A549 (cell line): ENCODE measurements at regions not wholly inside any gene's neighbourhood (a gene's known extent, or its start where the extent isn't known, plus 50 kb on each side); places are given as distances from the start of the nearest gene placed in this dataset.

Source experiments
- ATAC-seq, 2 experiments: fragments of 200-7000 bp in 1 of 2; fragments of >200 bp in 1 of 2; cut with Nextera tagmentation in 1 of 2; cut with Tn5 transposase in 1 of 2; 3 replicates each; pipeline versions ENCODE4 v1.8.0 to v1.9.1; 2018 to 2020; ENCODE audit warnings: mild to moderate bottlenecking in 1 of 2, moderate library complexity in 1 of 2
- CTCF ChIA-PET: fragments of 300-600 bp; sonication (Branson Sonifier 250); formaldehyde crosslinking; extraction: SDS; loops from one replicate; lab custom pipeline; 2021; ENCODE audit warnings: antibody characterized with exemption, inconsistent platforms; lab: Yijun Ruan, JAX
- POLR2A ChIA-PET: fragments of 350-600 bp; formaldehyde crosslinking; extraction: SDS; loops from one replicate; lab custom pipeline; 2021; ENCODE audit warnings: antibody characterized with exemption, inconsistent platforms; lab: Yijun Ruan, JAX
- DNase-seq, 2 experiments: peaks; one replicate each; pipeline versions ENCODE4 v3.0.0 to v3.0.0-alpha.2; 2011 to 2016; ENCODE audit warnings: low read depth in 1 of 2, low spot score in 1 of 2
- FAIRE-seq: peaks from 2 replicates; lab custom pipeline; 2011; peaks lifted over from hg19 to GRCh38; lab: Jason Lieb, UNC
- H3K27ac ChIP-seq, 2 experiments: fragments of >200 bp; sonication (Bioruptor Twin); formaldehyde crosslinking; 3 replicates each; pipeline ENCODE4 v1.5.1; 2016 to 2017
- H3K4me1 ChIP-seq: fragments of >200 bp; sonication (Bioruptor Twin); formaldehyde crosslinking; 3 replicates; pipeline ENCODE4 v1.6.1; 2016
- H3K4me2 ChIP-seq: fragments of >200 bp; sonication (Bioruptor Twin); formaldehyde crosslinking; 3 replicates; pipeline ENCODE4 v1.6.1; 2016
- H3K4me3 ChIP-seq: fragments of >200 bp; sonication (Bioruptor Twin); formaldehyde crosslinking; 3 replicates; pipeline ENCODE4 v1.5.1; 2016
- H3K9me3 ChIP-seq: fragments of >200 bp; sonication (Bioruptor Twin); formaldehyde crosslinking; 3 replicates; pipeline ENCODE4 v1.6.1; 2016
- BCL3 ChIP-seq: fragments of >200 bp; sonication (Bioruptor Twin); formaldehyde crosslinking; IDR thresholded peaks from 3 replicates; pipeline ENCODE4 v1.6.1; 2016
- BHLHE40 ChIP-seq: IDR thresholded peaks from 2 replicates; pipeline ENCODE4 v1.6.1; 2012; ENCODE audit warnings: low read depth, low read length, inconsistent platforms
- CEBPB ChIP-seq, 2 experiments: fragments of >200 bp in 1 of 2; sonication (Bioruptor Twin) in 1 of 2; formaldehyde crosslinking in 1 of 2; IDR thresholded peaks; 2 replicates each; pipeline ENCODE4 v1.6.1; 2012 to 2016
- CHD2 ChIP-seq: fragments of 150-350 bp; IDR thresholded peaks from 2 replicates; pipeline ENCODE4 v1.6.1; 2014; ENCODE audit warnings: low read length; ENCODE audit not compliant: partially characterized antibody
- CHD4 ChIP-seq: fragments of 200-600 bp; sonication (generic); IDR thresholded peaks from 2 replicates; pipeline ENCODE4 v1.6.1; 2016; ENCODE audit warnings: antibody characterized with exemption, mild to moderate bottlenecking, borderline replicate concordance
- CTCF ChIP-seq: fragments of >200 bp; sonication (Bioruptor Twin); formaldehyde crosslinking; IDR thresholded peaks from 3 replicates; pipeline ENCODE4 v1.5.1; 2016
- ELK1 ChIP-seq: fragments of 150-350 bp; IDR thresholded peaks from 2 replicates; pipeline ENCODE4 v1.6.1; 2014; ENCODE audit warnings: low read depth, mild to moderate bottlenecking, low read length
- EP300 ChIP-seq, 2 experiments: fragments of >200 bp; sonication (Bioruptor Twin); formaldehyde crosslinking; IDR thresholded peaks; 2 replicates in 1 of 2; 3 replicates in 1 of 2; pipeline ENCODE4 v1.6.1; 2016 to 2017
- ESRRA ChIP-seq: fragments of 150-350 bp; IDR thresholded peaks from 2 replicates; pipeline ENCODE4 v1.6.1; 2014; ENCODE audit warnings: mild to moderate bottlenecking, low read length, borderline replicate concordance
- FOXS1 ChIP-seq: fragments of 250-450 bp; sonication (Bioruptor Pico); IDR thresholded peaks from 2 replicates; pipeline ENCODE4 v1.5.0; 2020; ENCODE audit warnings: mild to moderate bottlenecking, moderate library complexity
- GATA3 ChIP-seq: IDR thresholded peaks from 2 replicates; pipeline ENCODE4 v1.6.1; 2012; ENCODE audit warnings: borderline replicate concordance
- HOXB13 ChIP-seq: fragments of 250-450 bp; sonication (Bioruptor Pico); IDR thresholded peaks from 2 replicates; pipeline ENCODE4 v1.5.0; 2020; ENCODE audit warnings: low read depth, mild to moderate bottlenecking, moderate library complexity
- KDM1A ChIP-seq: fragments of 200-600 bp; sonication (generic); IDR thresholded peaks from 2 replicates; pipeline ENCODE4 v1.6.1; 2016; ENCODE audit warnings: low read depth, mild to moderate bottlenecking
- MAZ ChIP-seq: fragments of 150-350 bp; IDR thresholded peaks from 2 replicates; pipeline ENCODE4 v1.6.1; 2014; ENCODE audit warnings: antibody characterized with exemption, low read depth, low read length, borderline replicate concordance
- NFE2L2 ChIP-seq: fragments of 150-350 bp; conservative IDR thresholded peaks from 2 replicates; pipeline ENCODE4 v1.6.1; 2014; ENCODE audit warnings: low read length
- POLR2A ChIP-seq: IDR thresholded peaks from 2 replicates; pipeline ENCODE4 v1.6.1; 2012; ENCODE audit warnings: mild to moderate bottlenecking, low read length
- POLR2AphosphoS2 ChIP-seq: conservative IDR thresholded peaks from 2 replicates; pipeline ENCODE4 v1.6.1; 2012; ENCODE audit warnings: low read length, improper control_type of control experiment, inconsistent platforms
- RAD21 ChIP-seq, 2 experiments: fragments of >200 bp in 1 of 2; sonication (Bioruptor Twin) in 1 of 2; formaldehyde crosslinking in 1 of 2; IDR thresholded peaks in 1 of 2; conservative IDR thresholded peaks in 1 of 2; 2 replicates in 1 of 2; 3 replicates in 1 of 2; pipeline ENCODE4 v1.6.1; 2012 to 2018; ENCODE audit warnings: inconsistent platforms in 1 of 2
- REST ChIP-seq: fragments of 200-600 bp; sonication (generic); IDR thresholded peaks from 2 replicates; pipeline ENCODE4 v1.6.1; 2016; ENCODE audit warnings: antibody characterized with exemption, mild to moderate bottlenecking, moderate library complexity
- RNF2 ChIP-seq: fragments of 200-600 bp; sonication (generic); IDR thresholded peaks from 2 replicates; pipeline ENCODE4 v1.6.1; 2016; ENCODE audit warnings: low read depth, mild to moderate bottlenecking, antibody characterized with exemption, moderate library complexity, borderline replicate concordance
- ZFP36 ChIP-seq: fragments of 450-650 bp; IDR thresholded peaks from 2 replicates; pipeline ENCODE4 v1.6.1; 2014; ENCODE audit warnings: borderline replicate concordance; ENCODE audit not compliant: partially characterized antibody
- ZSCAN20 ChIP-seq: fragments of 250-450 bp; sonication (Bioruptor Pico); IDR thresholded peaks from 2 replicates; pipeline ENCODE4 v1.8.0; 2022; ENCODE audit warnings: mild to moderate bottlenecking, moderate library complexity
- WGBS: methylation state at CpG from one replicate; pipeline ENCODE4 v1.1.6; 2017; ENCODE audit errors: missing lambda C conversion rate; 5-methylcytosine and 5-hydroxymethylcytosine counted together
- TF ChIP-seq, protein P1 (sequence below): fragments of 250-450 bp; sonication (Bioruptor Pico); IDR thresholded peaks from 2 replicates; pipeline ENCODE4 v1.5.0; 2020; ENCODE audit warnings: low read depth, mild to moderate bottlenecking, moderate library complexity
- TF ChIP-seq, protein P2 (sequence below): IDR thresholded peaks from 2 replicates; pipeline ENCODE4 v1.6.1; 2012
- TF ChIP-seq, protein P3 (sequence below): IDR thresholded peaks from 2 replicates; pipeline ENCODE4 v1.6.1; 2012; ENCODE audit warnings: low read depth, borderline replicate concordance

GRCh38 chr9:7984203-7984602 lies 184.6 kb upstream of the DMAC1 start:
- DNase-seq (no peak), ATAC-seq (no peak), FAIRE-seq (no peak)
- no peak overlapping the region for H3K4me2 ChIP-seq
- no peaks in the 10 kb centered on the region for H3K4me1 ChIP-seq
- no peak overlapping the region for H3K27ac ChIP-seq
- 3% methylated on average over 2 of the region's 2 CpGs for WGBS
- no peak overlapping the region for H3K4me3 ChIP-seq
- POLR2A ChIA-PET: no interaction called here
- H3K9me3 ChIP-seq: no peaks in the 10 kb centered on the region
- TF ChIP-seq POLR2AphosphoS2 (no peak), BHLHE40 (no peak), NFE2L2 (no peak), ZSCAN20 (CRISPR knock-in tag) (no peak), RNF2 (no peak), CHD4 (no peak)
- TF ChIP-seq, protein P1, sequence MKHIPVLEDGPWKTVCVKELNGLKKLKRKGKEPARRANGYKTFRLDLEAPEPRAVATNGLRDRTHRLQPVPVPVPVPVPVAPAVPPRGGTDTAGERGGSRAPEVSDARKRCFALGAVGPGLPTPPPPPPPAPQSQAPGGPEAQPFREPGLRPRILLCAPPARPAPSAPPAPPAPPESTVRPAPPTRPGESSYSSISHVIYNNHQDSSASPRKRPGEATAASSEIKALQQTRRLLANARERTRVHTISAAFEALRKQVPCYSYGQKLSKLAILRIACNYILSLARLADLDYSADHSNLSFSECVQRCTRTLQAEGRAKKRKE: no peak
- CTCF ChIA-PET: no interaction called here

- H3K9me3 ChIP-seq: no peaks in the 10 kb centered on the region
- no peak overlapping the region for H3K27ac ChIP-seq
- DNase-seq: no peak
- TF ChIP-seq CHD4 (no peak), CTCF (no peak), ZFP36 (no peak), CEBPB (IDR thresholded peaks at IDR 0.05) (no peak), REST (no peak), FOXS1 (CRISPR knock-in tag) (no peak), ESRRA (no peak), MAZ (no peak), RAD21 (conservative IDR thresholded peaks at IDR 0.05 in 1 of 2, IDR thresholded peaks at IDR 0.05 in 1 of 2) (no peak), GATA3 (no peak), KDM1A (no peak), CHD2 (no peak), POLR2A (no peak), ELK1 (no peak), EP300 (IDR thresholded peaks at IDR 0.05) (no peak), BCL3 (no peak), HOXB13 (CRISPR knock-in tag) (no peak)
- TF ChIP-seq, protein P2, sequence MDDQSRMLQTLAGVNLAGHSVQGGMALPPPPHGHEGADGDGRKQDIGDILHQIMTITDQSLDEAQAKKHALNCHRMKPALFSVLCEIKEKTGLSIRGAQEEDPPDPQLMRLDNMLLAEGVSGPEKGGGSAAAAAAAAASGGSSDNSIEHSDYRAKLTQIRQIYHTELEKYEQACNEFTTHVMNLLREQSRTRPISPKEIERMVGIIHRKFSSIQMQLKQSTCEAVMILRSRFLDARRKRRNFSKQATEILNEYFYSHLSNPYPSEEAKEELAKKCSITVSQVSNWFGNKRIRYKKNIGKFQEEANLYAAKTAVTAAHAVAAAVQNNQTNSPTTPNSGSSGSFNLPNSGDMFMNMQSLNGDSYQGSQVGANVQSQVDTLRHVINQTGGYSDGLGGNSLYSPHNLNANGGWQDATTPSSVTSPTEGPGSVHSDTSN: no peak
- TF ChIP-seq, protein P3, sequence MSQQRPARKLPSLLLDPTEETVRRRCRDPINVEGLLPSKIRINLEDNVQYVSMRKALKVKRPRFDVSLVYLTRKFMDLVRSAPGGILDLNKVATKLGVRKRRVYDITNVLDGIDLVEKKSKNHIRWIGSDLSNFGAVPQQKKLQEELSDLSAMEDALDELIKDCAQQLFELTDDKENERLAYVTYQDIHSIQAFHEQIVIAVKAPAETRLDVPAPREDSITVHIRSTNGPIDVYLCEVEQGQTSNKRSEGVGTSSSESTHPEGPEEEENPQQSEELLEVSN: no peak
- FAIRE-seq: no peak
- 0% methylated on average over 5 of the region's 5 CpGs for WGBS
- no peaks in the 10 kb centered on the region for H3K4me1 ChIP-seq
- no peak for ATAC-seq
- POLR2A ChIA-PET: no interaction called here
- no peak overlapping the region for H3K4me2 ChIP-seq
- H3K4me3 ChIP-seq: no peak overlapping the region
- CTCF ChIA-PET: interaction anchor here (1.2 kb wide), 1 partner anchor 12 kb away, joined by 3 read pairs; no protein-coding TSS in a partner anchor
Observed at GRCh38 chr9:7983490-7983889, 183.9 kb upstream of the DMAC1 start.
